K562 (cell line): ENCODE measurements at regions not wholly inside any gene's neighbourhood (a gene's known extent, or its start where the extent isn't known, plus 50 kb on each side); places are given as distances from the start of the nearest gene placed in this dataset.

ENCODE experiments used
- ATAC-seq: fragments of 200-7000 bp; cut with Tn5 transposase; 3 replicates; pipeline ENCODE4 v1.9.1; 2020; ENCODE audit warnings: moderate library complexity
- BruUV-seq: library from RNA; stranded (reverse); fragments of 400-500 nt; replicated peaks from 2 replicates; lab custom pipeline; 2021; lab: Mats Ljungman, UMichigan
- CTCF ChIA-PET: fragments of 300-600 bp; formaldehyde crosslinking; extraction: SDS; loops from one replicate; lab custom pipeline; 2021; ENCODE audit warnings: low intra/inter-chr PET ratio; lab: Yijun Ruan, JAX
- POLR2A ChIA-PET: fragments of 300-600, 350-650 bp; sonication (Branson Sonifier 250); formaldehyde crosslinking; extraction: SDS; loops from one replicate; lab custom pipeline; 2021; ENCODE audit warnings: antibody characterized with exemption, inconsistent platforms; lab: Yijun Ruan, JAX
- DNase-seq, 4 experiments: peaks; one replicate each; pipeline versions ENCODE4 v3.0.0 to v3.0.0-alpha.2; 2011 to 2018; ENCODE audit warnings: low spot score in 3 of 4, mixed read lengths in 3 of 4; ENCODE audit errors: extremely low read depth in 1 of 4
- FAIRE-seq: peaks from 2 replicates; lab custom pipeline; 2011; peaks lifted over from hg19 to GRCh38; lab: Jason Lieb, UNC
- H2AFZ ChIP-seq: 2 replicates; pipeline ENCODE4 v1.6.0; 2011; ENCODE audit warnings: low read depth, low read length, control low read depth, inconsistent platforms
- H3K27ac ChIP-seq: fragments of 200-600 bp; 3 replicates; pipeline ENCODE4 v1.8.0; 2011; ENCODE audit warnings: low read depth, mild to moderate bottlenecking, control low read depth, inconsistent platforms, low read length, moderate library complexity, mixed read lengths; ENCODE audit errors: extremely low read depth
- H3K27me3 ChIP-seq, 2 experiments: fragments of 300-600 bp in 1 of 2; 2 replicates in 1 of 2; 3 replicates in 1 of 2; pipeline versions ENCODE4 v1.6.0 to v1.8.0; 2011; ENCODE audit warnings: inconsistent platforms in 2 of 2, low read length in 2 of 2, mild to moderate bottlenecking in 1 of 2, mixed read lengths in 1 of 2, moderate library complexity in 1 of 2; ENCODE audit not compliant: control insufficient read depth in 2 of 2, insufficient read depth in 2 of 2
- H3K36me3 ChIP-seq: fragments of 300-600 bp; 3 replicates; pipeline ENCODE4 v1.8.0; 2011; ENCODE audit warnings: mild to moderate bottlenecking, low read length, inconsistent platforms; ENCODE audit not compliant: control insufficient read depth, insufficient read depth
- H3K4me1 ChIP-seq, 2 experiments: fragments of 200-600 bp in 1 of 2; replicated peaks in 1 of 2; 2 replicates in 1 of 2; 3 replicates in 1 of 2; pipeline versions ENCODE4 v1.5.1 to v1.8.0; 2011; ENCODE audit warnings: inconsistent platforms in 2 of 2, low read length in 2 of 2, mild to moderate bottlenecking in 1 of 2, mixed read lengths in 1 of 2, moderate library complexity in 1 of 2; ENCODE audit not compliant: control insufficient read depth in 2 of 2, insufficient read depth in 2 of 2
- H3K4me2 ChIP-seq: 2 replicates; pipeline ENCODE4 v1.6.1; 2011; ENCODE audit warnings: low read length, control low read depth, inconsistent platforms, mixed read lengths; ENCODE audit not compliant: insufficient read depth
- H3K4me3 ChIP-seq: fragments of 200-600 bp; sonication (generic), shearing (Covaris generic); 2 replicates; pipeline ENCODE4 v1.5.1; 2016; ENCODE audit warnings: control low read depth, inconsistent platforms
- H3K79me2 ChIP-seq: fragments of 200-600 bp; 3 replicates; pipeline ENCODE4 v1.8.0; 2011; ENCODE audit warnings: low read length, inconsistent platforms; ENCODE audit not compliant: control insufficient read depth, insufficient read depth
- H3K9ac ChIP-seq, 2 experiments: 2 replicates each; pipeline versions ENCODE4 v1.6.0 to v1.6.1; 2011; ENCODE audit warnings: low read depth in 2 of 2, low read length in 2 of 2, control low read depth in 1 of 2, inconsistent platforms in 1 of 2, mild to moderate bottlenecking in 1 of 2, mixed read lengths in 1 of 2; ENCODE audit not compliant: insufficient read depth in 1 of 2
- H3K9me1 ChIP-seq: one replicate; pipeline ENCODE4 v1.6.0; 2011; ENCODE audit warnings: inconsistent platforms, mild to moderate bottlenecking, low read length, moderate library complexity; ENCODE audit not compliant: control insufficient read depth, insufficient read depth
- H3K9me3 ChIP-seq: replicated peaks from 2 replicates; pipeline ENCODE4 v1.5.1; 2011; ENCODE audit warnings: low read depth, low read length, inconsistent platforms; ENCODE audit not compliant: control insufficient read depth, insufficient read depth
- H4K20me1 ChIP-seq: replicated peaks from 2 replicates; pipeline ENCODE4 v1.6.1; 2011; ENCODE audit warnings: low read length, inconsistent platforms, mixed read lengths; ENCODE audit not compliant: control insufficient read depth, insufficient read depth
- FIP1L1 ChIP-seq: fragments of 200-400 bp; formaldehyde crosslinking; IDR thresholded peaks from 2 replicates; pipeline ENCODE4 v1.6.1; 2018; ENCODE audit warnings: mild to moderate bottlenecking, low read depth, low read length; ENCODE audit not compliant: poor library complexity, severe bottlenecking
- FOXA1 ChIP-seq: fragments of 450-650 bp; IDR thresholded peaks from 2 replicates; pipeline ENCODE4 v1.6.1; 2016; ENCODE audit warnings: mild to moderate bottlenecking, borderline replicate concordance
- FOXK2 ChIP-seq, 2 experiments: fragments of 450-650 bp; IDR thresholded peaks in 1 of 2; conservative IDR thresholded peaks in 1 of 2; 2 replicates each; pipeline ENCODE4 v1.6.1; 2016; ENCODE audit warnings: low read depth in 2 of 2, mild to moderate bottlenecking in 1 of 2
- MTA3 ChIP-seq: fragments of 450-650 bp; formaldehyde crosslinking; IDR thresholded peaks from 2 replicates; pipeline ENCODE4 v1.6.1; 2017; ENCODE audit warnings: mild to moderate bottlenecking, borderline replicate concordance
- TEAD2 ChIP-seq: fragments of 450-650 bp; IDR thresholded peaks from 2 replicates; pipeline ENCODE4 v1.6.1; 2016; ENCODE audit warnings: missing genetic modification characterization, control low read depth, missing compliant biosample characterization
- TSC22D4 ChIP-seq: fragments of 450-650 bp; IDR thresholded peaks from 2 replicates; pipeline ENCODE4 v1.6.1; 2016; ENCODE audit warnings: missing genetic modification characterization, missing biosample characterization, control low read depth
- ZBTB7A ChIP-seq: IDR thresholded peaks from 2 replicates; pipeline ENCODE4 v1.6.1; 2011; ENCODE audit warnings: low read depth, mild to moderate bottlenecking, low read length, moderate library complexity, borderline replicate concordance; ENCODE audit not compliant: control insufficient read depth
- ZNF232 ChIP-seq: sonication (generic); formaldehyde crosslinking; IDR thresholded peaks from 2 replicates; pipeline ENCODE4 v1.8.0; 2022; ENCODE audit warnings: mild to moderate bottlenecking, missing genetic modification reagents
- ZNF408 ChIP-seq: fragments of 250-450 bp; sonication (Bioruptor Pico); IDR thresholded peaks from 2 replicates; pipeline ENCODE4 v1.4.0; 2020; ENCODE audit warnings: low read depth, mild to moderate bottlenecking, moderate library complexity
- WGBS: fragments of 100-300 bp; shearing (Covaris generic); methylation state at CpG from one replicate; pipeline ENCODE4 v1.1.6; 2016; ENCODE audit warnings: low coverage, mixed read lengths; ENCODE audit not compliant: insufficient coverage; ENCODE audit errors: missing lambda C conversion rate; 5-methylcytosine and 5-hydroxymethylcytosine counted together
- in situ Hi-C: fragments of 300-500 bp; cut with MboI; formaldehyde crosslinking; loops from 4 replicates; pipeline ENCODE4 v1.15.0; 2018; ENCODE audit warnings: inconsistent platforms, mixed read lengths
- intact Hi-C: fragments of 100-400 bp; cut with micrococcal nuclease; formaldehyde crosslinking; loops from 2 replicates; pipeline ENCODE4 v1.14.2; 2022
- TF ChIP-seq, protein P1 (sequence below): fragments of 450-650 bp; IDR thresholded peaks from 2 replicates; pipeline ENCODE4 v1.6.1; 2014; ENCODE audit warnings: low read depth, mild to moderate bottlenecking, moderate library complexity, borderline replicate concordance
- TF ChIP-seq, protein P2 (sequence below): fragments of 250-450 bp; sonication (Bioruptor Pico); IDR thresholded peaks from 2 replicates; pipeline ENCODE4 v1.8.0; 2022; ENCODE audit warnings: inconsistent platforms, mild to moderate bottlenecking, moderate library complexity, borderline replicate concordance
- TF ChIP-seq, protein P3 (sequence below): fragments of 250-450 bp; sonication (Bioruptor Pico); IDR thresholded peaks from 2 replicates; pipeline ENCODE4 v1.8.0; 2021; ENCODE audit warnings: mild to moderate bottlenecking, moderate library complexity

DNA sequence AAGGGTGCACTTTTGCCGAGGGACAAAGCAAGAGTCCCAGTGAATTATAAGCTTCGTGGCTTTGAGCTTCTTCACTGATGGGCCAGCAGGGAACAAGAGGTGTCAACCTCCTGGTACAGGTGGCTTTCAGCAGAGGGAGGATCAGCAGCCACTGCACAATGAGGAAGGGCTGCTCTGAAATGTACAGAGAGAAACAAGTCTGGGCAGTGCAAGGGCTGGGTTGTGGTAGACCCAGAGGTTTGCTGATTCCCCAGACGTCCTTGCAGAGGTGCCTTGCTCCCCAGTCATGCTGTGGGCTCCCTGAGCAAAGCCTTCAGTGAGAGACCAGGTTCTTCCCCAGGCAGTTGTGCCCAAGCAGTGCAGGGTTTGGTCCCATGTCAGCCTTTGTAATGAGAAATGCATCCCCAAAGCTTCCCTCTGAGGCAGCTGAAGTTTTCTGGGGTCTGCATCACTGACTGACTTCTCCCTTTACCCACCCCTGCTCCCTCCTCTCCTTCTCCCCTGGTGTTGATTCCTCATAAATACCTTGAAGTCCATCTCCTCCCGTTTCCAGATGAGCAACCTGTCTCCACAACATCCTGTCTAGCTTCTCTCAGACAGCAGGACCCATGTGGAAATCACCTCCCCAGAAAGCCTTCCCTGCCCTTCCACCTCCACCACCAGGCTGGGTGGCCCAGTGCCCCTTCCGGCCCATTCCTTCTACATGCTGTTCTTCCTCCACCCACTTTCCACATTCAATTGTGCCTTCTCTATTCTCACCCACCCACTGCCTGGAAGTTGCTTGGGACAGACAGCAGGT, 599.6 kb upstream of the ADAMTS16 start:
- H3K4me1 ChIP-seq, result no peaks in the 10 kb centered on the region
- in situ Hi-C loops, result no loop called here
- WGBS, result 0% methylated on average over 5 of the region's 5 CpGs
- H3K9ac ChIP-seq, result no peak overlapping the region
- H3K4me3 ChIP-seq, result no peak overlapping the region
- no peak overlapping the region for H2AFZ ChIP-seq
- no peak overlapping the region for H3K4me2 ChIP-seq
- ChIA-PET CTCF (no interaction called here), POLR2A (no interaction called here)
- no peak for ATAC-seq
- H3K27ac ChIP-seq, result no peak overlapping the region
- DNase-seq, result no peak
- intact Hi-C loops, result no loop called here
- no peaks in the 10 kb centered on the region for H4K20me1 ChIP-seq
- BruUV-seq, result no TSS peak
- no peak for FAIRE-seq
- no peaks in the 10 kb centered on the region for H3K27me3 ChIP-seq
- H3K9me1 ChIP-seq, result no peaks in the 10 kb centered on the region
- no peaks in the 10 kb centered on the region for H3K36me3 ChIP-seq
- H3K9me3 ChIP-seq, result no peaks in the 10 kb centered on the region
- H3K79me2 ChIP-seq, result no peaks in the 10 kb centered on the region
- no peak for TF ChIP-seq ZNF408
- no peak for TF ChIP-seq TEAD2 (tag)
- no peak for TF ChIP-seq FOXA1
- TF ChIP-seq TSC22D4 (tag), result no peak
- TF ChIP-seq, protein P1, sequence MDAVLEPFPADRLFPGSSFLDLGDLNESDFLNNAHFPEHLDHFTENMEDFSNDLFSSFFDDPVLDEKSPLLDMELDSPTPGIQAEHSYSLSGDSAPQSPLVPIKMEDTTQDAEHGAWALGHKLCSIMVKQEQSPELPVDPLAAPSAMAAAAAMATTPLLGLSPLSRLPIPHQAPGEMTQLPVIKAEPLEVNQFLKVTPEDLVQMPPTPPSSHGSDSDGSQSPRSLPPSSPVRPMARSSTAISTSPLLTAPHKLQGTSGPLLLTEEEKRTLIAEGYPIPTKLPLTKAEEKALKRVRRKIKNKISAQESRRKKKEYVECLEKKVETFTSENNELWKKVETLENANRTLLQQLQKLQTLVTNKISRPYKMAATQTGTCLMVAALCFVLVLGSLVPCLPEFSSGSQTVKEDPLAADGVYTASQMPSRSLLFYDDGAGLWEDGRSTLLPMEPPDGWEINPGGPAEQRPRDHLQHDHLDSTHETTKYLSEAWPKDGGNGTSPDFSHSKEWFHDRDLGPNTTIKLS, result no peak
- TF ChIP-seq, protein P2, sequence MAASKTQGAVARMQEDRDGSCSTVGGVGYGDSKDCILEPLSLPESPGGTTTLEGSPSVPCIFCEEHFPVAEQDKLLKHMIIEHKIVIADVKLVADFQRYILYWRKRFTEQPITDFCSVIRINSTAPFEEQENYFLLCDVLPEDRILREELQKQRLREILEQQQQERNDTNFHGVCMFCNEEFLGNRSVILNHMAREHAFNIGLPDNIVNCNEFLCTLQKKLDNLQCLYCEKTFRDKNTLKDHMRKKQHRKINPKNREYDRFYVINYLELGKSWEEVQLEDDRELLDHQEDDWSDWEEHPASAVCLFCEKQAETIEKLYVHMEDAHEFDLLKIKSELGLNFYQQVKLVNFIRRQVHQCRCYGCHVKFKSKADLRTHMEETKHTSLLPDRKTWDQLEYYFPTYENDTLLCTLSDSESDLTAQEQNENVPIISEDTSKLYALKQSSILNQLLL (CRISPR knock-in tag), result no peak
- no peak for TF ChIP-seq ZNF232
- TF ChIP-seq MTA3, result no peak
- no peak for TF ChIP-seq ZBTB7A
- no peak for TF ChIP-seq FOXK2 (conservative IDR thresholded peaks at IDR 0.05 in 1 of 2, IDR thresholded peaks at IDR 0.05 in 1 of 2; ENCODE audit: low read depth in 2 of 2)
- TF ChIP-seq FIP1L1, result no peak
- TF ChIP-seq, protein P3, sequence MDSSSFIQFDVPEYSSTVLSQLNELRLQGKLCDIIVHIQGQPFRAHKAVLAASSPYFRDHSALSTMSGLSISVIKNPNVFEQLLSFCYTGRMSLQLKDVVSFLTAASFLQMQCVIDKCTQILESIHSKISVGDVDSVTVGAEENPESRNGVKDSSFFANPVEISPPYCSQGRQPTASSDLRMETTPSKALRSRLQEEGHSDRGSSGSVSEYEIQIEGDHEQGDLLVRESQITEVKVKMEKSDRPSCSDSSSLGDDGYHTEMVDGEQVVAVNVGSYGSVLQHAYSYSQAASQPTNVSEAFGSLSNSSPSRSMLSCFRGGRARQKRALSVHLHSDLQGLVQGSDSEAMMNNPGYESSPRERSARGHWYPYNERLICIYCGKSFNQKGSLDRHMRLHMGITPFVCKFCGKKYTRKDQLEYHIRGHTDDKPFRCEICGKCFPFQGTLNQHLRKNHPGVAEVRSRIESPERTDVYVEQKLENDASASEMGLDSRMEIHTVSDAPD, result no peak
